Tibial nerve (tissue), 4 donors: ENCODE measurements at regions not wholly inside any gene's neighbourhood (a gene's known extent, or its start where the extent isn't known, plus 50 kb on each side); places are given as distances from the start of the nearest gene placed in this dataset.

Experiments
- DNase-seq, 2 donors: peaks; one replicate each; pipeline ENCODE4 v3.0.0-alpha.2; 2019; ENCODE audit warnings: low spot score in 2 of 2
- H3K27ac ChIP-seq, 4 donors: fragments of 200-600 bp; sonication (generic) in 3 of 4; one replicate each; pipeline ENCODE4 v1.5.1; 2017 to 2019; ENCODE audit warnings: mild to moderate bottlenecking in 1 of 4
- H3K27me3 ChIP-seq, 2 donors: fragments of 200-600 bp; sonication (generic) in 1 of 2; one replicate each; pipeline versions ENCODE4 v1.5.1 to v1.6.0; 2017 to 2019
- H3K36me3 ChIP-seq, 3 donors: fragments of 200-600 bp; sonication (generic); one replicate each; pipeline ENCODE4 v1.5.1; 2018 to 2019
- H3K4me1 ChIP-seq, 4 donors: fragments of 200-600 bp; sonication (generic) in 3 of 4; one replicate each; pipeline ENCODE4 v1.5.1; 2017 to 2019
- H3K4me3 ChIP-seq, 4 donors: fragments of 200-600 bp; sonication (generic) in 3 of 4; one replicate each; pipeline ENCODE4 v1.5.1; 2017 to 2019; ENCODE audit warnings: mild to moderate bottlenecking in 1 of 4, moderate library complexity in 1 of 4
- H3K9me3 ChIP-seq, 4 donors: fragments of 200-600 bp; sonication (generic) in 3 of 4; one replicate each; pipeline ENCODE4 v1.5.1; 2017 to 2019
- EP300 ChIP-seq, 2 donors: sonication (generic); formaldehyde crosslinking; IDR thresholded peaks; one replicate each; pipeline ENCODE4 v1.6.1; 2017; ENCODE audit warnings: antibody characterized with exemption in 2 of 2, mild to moderate bottlenecking in 1 of 2
- POLR2A ChIP-seq, 2 donors: fragments of 450-650 bp; IDR thresholded peaks; one replicate each; pipeline ENCODE4 v1.6.1; 2017; ENCODE audit warnings: antibody characterized with exemption in 2 of 2, mild to moderate bottlenecking in 2 of 2, moderate library complexity in 2 of 2
- WGBS, 2 donors: methylation state at CpG; one replicate each; pipeline ENCODE4 v1.1.5; 2018; 5-methylcytosine and 5-hydroxymethylcytosine counted together
- TF ChIP-seq, protein P1 (sequence below), 5 experiments: fragments of 200-600 bp in 3 of 5; fragments of 450-650 bp in 2 of 5; sonication (generic) in 3 of 5; IDR thresholded peaks; one replicate each; pipeline ENCODE4 v1.5.1; 2016 to 2019; ENCODE audit warnings: antibody characterized with exemption in 5 of 5, mild to moderate bottlenecking in 3 of 5, moderate library complexity in 2 of 5

DNA sequence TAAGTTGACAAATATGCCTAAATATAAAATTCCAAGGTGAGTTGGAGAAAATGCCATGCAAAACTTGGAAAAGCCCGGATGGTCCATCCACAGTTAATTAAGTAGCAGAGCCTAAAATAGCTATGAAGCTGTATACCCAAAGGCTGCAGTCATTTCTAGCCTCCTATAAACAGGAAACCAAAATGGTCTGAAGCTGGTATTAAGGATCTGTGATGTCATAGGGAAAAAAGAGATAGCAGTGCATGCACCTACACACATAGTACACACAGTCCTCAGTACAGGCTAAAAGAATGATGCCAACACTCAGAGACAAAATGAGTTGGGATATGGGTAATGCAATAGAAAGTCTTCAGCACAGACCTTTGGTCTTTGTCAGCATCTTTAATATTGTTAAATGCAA is 736.9 kb downstream of the EFNB2 start:
- TF ChIP-seq POLR2A (IDR thresholded peaks at IDR 0.05) (no peak), EP300 (IDR thresholded peaks at IDR 0.05) (no peak)
- TF ChIP-seq, protein P1, sequence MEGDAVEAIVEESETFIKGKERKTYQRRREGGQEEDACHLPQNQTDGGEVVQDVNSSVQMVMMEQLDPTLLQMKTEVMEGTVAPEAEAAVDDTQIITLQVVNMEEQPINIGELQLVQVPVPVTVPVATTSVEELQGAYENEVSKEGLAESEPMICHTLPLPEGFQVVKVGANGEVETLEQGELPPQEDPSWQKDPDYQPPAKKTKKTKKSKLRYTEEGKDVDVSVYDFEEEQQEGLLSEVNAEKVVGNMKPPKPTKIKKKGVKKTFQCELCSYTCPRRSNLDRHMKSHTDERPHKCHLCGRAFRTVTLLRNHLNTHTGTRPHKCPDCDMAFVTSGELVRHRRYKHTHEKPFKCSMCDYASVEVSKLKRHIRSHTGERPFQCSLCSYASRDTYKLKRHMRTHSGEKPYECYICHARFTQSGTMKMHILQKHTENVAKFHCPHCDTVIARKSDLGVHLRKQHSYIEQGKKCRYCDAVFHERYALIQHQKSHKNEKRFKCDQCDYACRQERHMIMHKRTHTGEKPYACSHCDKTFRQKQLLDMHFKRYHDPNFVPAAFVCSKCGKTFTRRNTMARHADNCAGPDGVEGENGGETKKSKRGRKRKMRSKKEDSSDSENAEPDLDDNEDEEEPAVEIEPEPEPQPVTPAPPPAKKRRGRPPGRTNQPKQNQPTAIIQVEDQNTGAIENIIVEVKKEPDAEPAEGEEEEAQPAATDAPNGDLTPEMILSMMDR (IDR thresholded peaks at IDR 0.05) = no peak
- H3K36me3 ChIP-seq = no peaks in the 10 kb centered on the region
- H3K4me3 ChIP-seq = no peak overlapping the region
- no peak for DNase-seq
- H3K9me3 ChIP-seq = no peaks in the 10 kb centered on the region
- 3 to 38% methylated on average over 1 of the region's 1 CpG for WGBS, 2 donors
- no peaks in the 10 kb centered on the region for H3K27me3 ChIP-seq
- no peak overlapping the region for H3K27ac ChIP-seq
- H3K4me1 ChIP-seq = no peaks in the 10 kb centered on the region

- Histone ChIP-seq H3K27me3 (no peaks in the 10 kb centered on the region), H3K4me1 (no peaks in the 10 kb centered on the region), H3K9me3 (no peaks in the 10 kb centered on the region), H3K4me3 (no peak overlapping the region), H3K36me3 (no peaks in the 10 kb centered on the region), H3K27ac (no peak overlapping the region)
- TF ChIP-seq, protein P1 (IDR thresholded peaks at IDR 0.05) = no peak
- TF ChIP-seq EP300 (IDR thresholded peaks at IDR 0.05) = no peak
- no peak for TF ChIP-seq POLR2A (IDR thresholded peaks at IDR 0.05)
- WGBS, 2 donors = 92 to 93% methylated on average over 3 of the region's 3 CpGs
- DNase-seq = no peak
Observed at GRCh38 chr13:105796081-105796480, 739.4 kb downstream of the EFNB2 start.

GRCh38 chr13:105790923-105791322 is 744.5 kb downstream of the EFNB2 start:
- TF ChIP-seq EP300 (IDR thresholded peaks at IDR 0.05) = no peak
- no peak for TF ChIP-seq POLR2A (IDR thresholded peaks at IDR 0.05)
- TF ChIP-seq, protein P1 (IDR thresholded peaks at IDR 0.05) = no peak
- DNase-seq = no peak
- 87 to 94% methylated on average over 1 of the region's 1 CpG for WGBS, 2 donors
- H3K27me3 ChIP-seq = no peaks in the 10 kb centered on the region
- H3K27ac ChIP-seq = no peak overlapping the region
- no peaks in the 10 kb centered on the region for H3K9me3 ChIP-seq
- H3K4me3 ChIP-seq = no peak overlapping the region
- H3K36me3 ChIP-seq = no peaks in the 10 kb centered on the region
- H3K4me1 ChIP-seq = no peaks in the 10 kb centered on the region

DNA sequence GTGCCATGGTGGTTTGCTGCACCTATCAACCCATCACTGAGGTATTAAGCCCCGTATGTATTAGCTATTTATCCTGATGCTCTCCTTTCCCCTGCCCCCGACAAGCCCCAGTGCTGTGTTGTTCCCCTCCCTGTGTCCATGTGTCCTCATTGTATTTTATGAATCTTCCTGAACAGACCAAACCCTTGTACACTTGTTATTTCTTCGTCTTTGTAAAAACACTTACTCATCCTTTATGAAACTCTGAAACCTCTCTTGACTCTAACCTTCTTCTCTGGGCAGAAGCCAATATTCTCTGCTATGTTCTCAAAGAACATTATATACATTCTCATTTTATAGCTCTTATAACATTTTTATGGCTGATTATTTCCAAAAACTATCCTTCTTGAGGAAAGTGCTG is 746.9 kb downstream of the EFNB2 start:
- WGBS, 2 donors = 66 to 74% methylated on average over 3 of the region's 3 CpGs
- Histone ChIP-seq H3K36me3 (no peaks in the 10 kb centered on the region), H3K4me3 (no peak overlapping the region), H3K4me1 (no peaks in the 10 kb centered on the region), H3K27me3 (no peaks in the 10 kb centered on the region), H3K27ac (no peak overlapping the region), H3K9me3 (no peaks in the 10 kb centered on the region)
- TF ChIP-seq EP300 (IDR thresholded peaks at IDR 0.05) (no peak), POLR2A (IDR thresholded peaks at IDR 0.05) (no peak)
- DNase-seq = no peak

DNA sequence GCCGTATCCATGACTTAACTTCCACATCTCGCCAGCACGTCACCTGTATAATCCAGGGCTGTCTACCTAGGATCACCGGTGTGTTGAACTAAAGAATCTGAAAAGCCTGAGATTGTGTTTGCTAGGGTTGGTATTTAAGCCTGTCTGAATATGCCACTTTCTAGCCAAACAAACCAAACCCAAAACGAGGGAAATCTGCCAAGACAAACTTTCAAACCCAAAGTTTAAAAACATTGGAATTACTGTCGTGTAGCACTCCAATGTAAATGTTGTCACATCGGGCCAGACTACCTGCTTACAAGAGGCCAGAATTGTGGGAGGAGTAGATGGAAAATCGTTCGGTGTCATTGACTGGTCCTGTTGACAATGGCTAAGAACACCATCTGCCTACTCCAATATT is 747.8 kb downstream of the EFNB2 start:
- TF ChIP-seq, protein P1 (IDR thresholded peaks at IDR 0.05) = no peak
- TF ChIP-seq POLR2A (IDR thresholded peaks at IDR 0.05) = no peak
- no peak for TF ChIP-seq EP300 (IDR thresholded peaks at IDR 0.05)
- 74 to 84% methylated on average over 9 of the region's 9 CpGs for WGBS, 2 donors
- H3K4me1 ChIP-seq = no peaks in the 10 kb centered on the region
- no peak overlapping the region for H3K27ac ChIP-seq
- DNase-seq = no peak
- H3K4me3 ChIP-seq = no peak overlapping the region
- H3K36me3 ChIP-seq = no peaks in the 10 kb centered on the region
- H3K27me3 ChIP-seq = no peaks in the 10 kb centered on the region
- no peaks in the 10 kb centered on the region for H3K9me3 ChIP-seq

GRCh38 chr13:105785436-105785835 is 750.0 kb downstream of the EFNB2 start:
- TF ChIP-seq EP300 (IDR thresholded peaks at IDR 0.05) (no peak), POLR2A (IDR thresholded peaks at IDR 0.05) (no peak)
- TF ChIP-seq, protein P1 (IDR thresholded peaks at IDR 0.05) = no peak
- no peaks in the 10 kb centered on the region for H3K9me3 ChIP-seq
- no peaks in the 10 kb centered on the region for H3K4me1 ChIP-seq
- H3K27me3 ChIP-seq = no peaks in the 10 kb centered on the region
- no peak overlapping the region for H3K27ac ChIP-seq
- no peaks in the 10 kb centered on the region for H3K36me3 ChIP-seq
- WGBS, 2 donors = 44 to 52% methylated on average over 2 of the region's 2 CpGs
- H3K4me3 ChIP-seq = no peak overlapping the region
- no peak for DNase-seq
